ENCODE measurements at regions not wholly inside any gene's neighbourhood (a gene's known extent, or its start where the extent isn't known, plus 50 kb on each side); places are given as distances from the start of the nearest gene placed in this dataset.

GRCh38 chr5:85741972-85742371 is 875.8 kb upstream of the COX7C start:
- TF ChIP-seq EZH2 (IDR thresholded peaks at IDR 0.05) (no peak), POLR2AphosphoS5 (IDR thresholded peaks at IDR 0.05; ENCODE audit: borderline replicate concordance, low read depth, low read length) (no peak)
